ENCODE measurements at regions not wholly inside any gene's neighbourhood (a gene's known extent, or its start where the extent isn't known, plus 50 kb on each side); places are given as distances from the start of the nearest gene placed in this dataset.

GRCh38 chr1:22386774-22387173 is 64.9 kb upstream of the ZBTB40 start:
- no peak for DNase-seq

- no peak for DNase-seq
Observed at GRCh38 chr1:22387919-22388580, 63.6 kb upstream of the ZBTB40 start.

- no peak for DNase-seq
Observed at GRCh38 chr1:22388671-22389450, 62.8 kb upstream of the ZBTB40 start.

- no peak for DNase-seq
Observed at GRCh38 chr1:22393587-22393986, 58.1 kb upstream of the ZBTB40 start.

GRCh38 chr1:22398656-22399420 is 52.8 kb upstream of the ZBTB40 start:
- DNase-seq = no peak

GRCh38 chr1:22399421-22400091 is 52.1 kb upstream of the ZBTB40 start:
- DNase-seq = no peak
